GM12872 (cell line): ENCODE measurements at regions not wholly inside any gene's neighbourhood (a gene's known extent, or its start where the extent isn't known, plus 50 kb on each side); places are given as distances from the start of the nearest gene placed in this dataset.

ENCODE experiments used
- CTCF ChIP-seq: IDR thresholded peaks from 3 replicates; pipeline ENCODE4 v1.5.1; 2011; ENCODE audit warnings: low read depth, mild to moderate bottlenecking, low read length, moderate library complexity; ENCODE audit not compliant: insufficient read depth

GRCh38 chr4:43496188-43496587 lies 603.7 kb downstream of the GRXCR1 start:
- TF ChIP-seq CTCF: no peak

- TF ChIP-seq CTCF: no peak
Observed at GRCh38 chr4:43496602-43497001, 604.1 kb downstream of the GRXCR1 start.

GRCh38 chr4:43512253-43512652 lies 619.7 kb downstream of the GRXCR1 start:
- TF ChIP-seq CTCF: no peak

GRCh38 chr4:43525646-43526045 lies 633.1 kb downstream of the GRXCR1 start:
- no peak for TF ChIP-seq CTCF

GRCh38 chr4:43547561-43547960 lies 655.0 kb downstream of the GRXCR1 start:
- TF ChIP-seq CTCF: no peak

- no peak for TF ChIP-seq CTCF
Observed at GRCh38 chr4:43550981-43551627, 658.6 kb downstream of the GRXCR1 start.

GRCh38 chr4:43556262-43556661 lies 663.7 kb downstream of the GRXCR1 start:
- TF ChIP-seq CTCF: no peak
